Urinary bladder (tissue), 3 donors: ENCODE measurements at regions not wholly inside any gene's neighbourhood (a gene's known extent, or its start where the extent isn't known, plus 50 kb on each side); places are given as distances from the start of the nearest gene placed in this dataset.

Source experiments
- DNase-seq: peaks from one replicate; pipeline ENCODE4 v3.0.0-alpha.2; 2015; ENCODE audit errors: extremely low spot score
- H3K27ac ChIP-seq: one replicate; pipeline ENCODE4 v1.5.1; 2013; ENCODE audit warnings: low read depth, mild to moderate bottlenecking, moderate library complexity
- H3K36me3 ChIP-seq: one replicate; pipeline ENCODE4 v1.6.1; 2013; ENCODE audit warnings: mild to moderate bottlenecking, moderate library complexity; ENCODE audit not compliant: insufficient read depth
- H3K4me1 ChIP-seq: one replicate; pipeline ENCODE4 v1.6.1; 2013; ENCODE audit warnings: mild to moderate bottlenecking, moderate library complexity; ENCODE audit not compliant: insufficient read depth
- H3K4me3 ChIP-seq: one replicate; pipeline ENCODE4 v1.5.1; 2013; ENCODE audit warnings: low read depth, low read length
- WGBS: extraction: QIAGEN DNeasy Blood & Tissue Kit; methylation state at CpG from one replicate; pipeline ENCODE4 v1.1.7; 2013; 5-methylcytosine and 5-hydroxymethylcytosine counted together
- donor health status: healthy with polysubstance abuse.
- donor health status: healthy.

- H3K27ac ChIP-seq: no peak overlapping the region
- no peaks in the 10 kb centered on the region for H3K36me3 ChIP-seq
- H3K4me3 ChIP-seq: no peak overlapping the region
- WGBS: 75% methylated on average over 2 of the region's 2 CpGs
- H3K4me1 ChIP-seq: no peaks in the 10 kb centered on the region
- DNase-seq: no peak
Measured at GRCh38 chr5:54754878-54755277, 230.5 kb downstream of the ESM1 start.

- 92% methylated on average over 7 of the region's 7 CpGs for WGBS
- Histone ChIP-seq H3K4me1 (no peaks in the 10 kb centered on the region), H3K4me3 (no peak overlapping the region), H3K27ac (no peak overlapping the region), H3K36me3 (no peaks in the 10 kb centered on the region)
- no peak for DNase-seq
Measured at GRCh38 chr5:54754420-54754819, 231.0 kb downstream of the ESM1 start.

GRCh38 chr5:54753753-54754152 lies 231.6 kb downstream of the ESM1 start:
- H3K4me1 ChIP-seq: no peaks in the 10 kb centered on the region
- H3K4me3 ChIP-seq: no peak overlapping the region
- no peaks in the 10 kb centered on the region for H3K36me3 ChIP-seq
- WGBS: 98% methylated on average over 1 of the region's 1 CpG
- no peak for DNase-seq
- no peak overlapping the region for H3K27ac ChIP-seq

- Histone ChIP-seq H3K36me3 (no peaks in the 10 kb centered on the region), H3K4me1 (no peaks in the 10 kb centered on the region), H3K27ac (no peak overlapping the region), H3K4me3 (no peak overlapping the region)
- whole genome bisulfite sequencing: 55% methylated on average over 4 of the region's 4 CpGs
- DNase-seq: no peak
Measured at GRCh38 chr5:54753034-54753433, 232.4 kb downstream of the ESM1 start.

- no peak overlapping the region for H3K27ac ChIP-seq
- no peaks in the 10 kb centered on the region for H3K4me1 ChIP-seq
- DNase-seq: no peak
- no peak overlapping the region for H3K4me3 ChIP-seq
- 89% methylated on average over 4 of the region's 4 CpGs for WGBS
- no peaks in the 10 kb centered on the region for H3K36me3 ChIP-seq
Measured at GRCh38 chr5:54748527-54748926, 231.0 kb downstream of the SNX18 start.

GRCh38 chr5:54746777-54747398 lies 229.3 kb downstream of the SNX18 start:
- Histone ChIP-seq H3K4me3 (no peak overlapping the region), H3K4me1 (no peaks in the 10 kb centered on the region), H3K27ac (no peak overlapping the region), H3K36me3 (no peaks in the 10 kb centered on the region)
- 95% methylated on average over 10 of the region's 10 CpGs for WGBS
- no peak for DNase-seq

- Histone ChIP-seq H3K36me3 (no peaks in the 10 kb centered on the region), H3K27ac (no peak overlapping the region), H3K4me1 (no peaks in the 10 kb centered on the region), H3K4me3 (no peak overlapping the region)
- no peak for DNase-seq
- WGBS: 91% methylated on average over 8 of the region's 8 CpGs
Measured at GRCh38 chr5:54746346-54746745, 228.8 kb downstream of the SNX18 start.

GRCh38 chr5:54745599-54745998 lies 228.0 kb downstream of the SNX18 start:
- no peak overlapping the region for H3K27ac ChIP-seq
- no peaks in the 10 kb centered on the region for H3K4me1 ChIP-seq
- H3K36me3 ChIP-seq: no peaks in the 10 kb centered on the region
- DNase-seq: no peak
- 79% methylated on average over 5 of the region's 5 CpGs for WGBS
- H3K4me3 ChIP-seq: no peak overlapping the region

- WGBS: 64% methylated on average over 8 of the region's 8 CpGs
- Histone ChIP-seq H3K36me3 (no peaks in the 10 kb centered on the region), H3K4me3 (no peak overlapping the region), H3K27ac (peak overlapping the region; percentile 68), H3K4me1 (no peaks in the 10 kb centered on the region)
- DNase-seq: peak; percentile 66
Measured at GRCh38 chr5:54743997-54744788, 226.6 kb downstream of the SNX18 start.

DNA sequence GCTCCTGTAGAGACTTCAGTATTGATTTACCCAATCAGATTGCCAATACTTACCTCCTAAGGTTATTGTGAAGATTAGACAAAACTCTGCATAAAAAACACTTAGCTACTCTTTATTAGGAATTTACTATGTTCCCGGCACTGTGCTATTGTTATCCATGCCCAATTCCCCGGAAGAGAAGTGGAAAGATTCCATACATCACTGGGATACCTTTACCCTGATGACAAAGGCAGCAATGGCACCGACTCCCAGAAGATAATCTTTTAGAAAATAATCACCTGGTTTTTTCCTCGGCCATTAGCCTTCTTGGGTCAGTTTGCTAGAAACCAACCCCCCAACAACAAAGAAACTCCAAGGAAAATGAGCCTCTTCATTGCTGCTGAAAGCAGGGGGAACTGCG lies 226.0 kb downstream of the SNX18 start:
- DNase-seq: no peak
- H3K27ac ChIP-seq: peak overlapping the region; percentile 68
- H3K36me3 ChIP-seq: no peaks in the 10 kb centered on the region
- no peaks in the 10 kb centered on the region for H3K4me1 ChIP-seq
- H3K4me3 ChIP-seq: no peak overlapping the region
- WGBS: 81% methylated on average over 5 of the region's 5 CpGs

- DNase-seq: no peak
- WGBS: 56% methylated on average over 7 of the region's 7 CpGs
- Histone ChIP-seq H3K4me1 (no peaks in the 10 kb centered on the region), H3K4me3 (no peak overlapping the region), H3K27ac (no peak overlapping the region), H3K36me3 (no peaks in the 10 kb centered on the region)
Measured at GRCh38 chr5:54742417-54742891, 224.9 kb downstream of the SNX18 start.

- Histone ChIP-seq H3K36me3 (no peaks in the 10 kb centered on the region), H3K4me1 (no peaks in the 10 kb centered on the region), H3K27ac (no peak overlapping the region), H3K4me3 (no peak overlapping the region)
- 95% methylated on average over 6 of the region's 6 CpGs for WGBS
- no peak for DNase-seq
Measured at GRCh38 chr5:54741711-54742110, 224.2 kb downstream of the SNX18 start.

DNA sequence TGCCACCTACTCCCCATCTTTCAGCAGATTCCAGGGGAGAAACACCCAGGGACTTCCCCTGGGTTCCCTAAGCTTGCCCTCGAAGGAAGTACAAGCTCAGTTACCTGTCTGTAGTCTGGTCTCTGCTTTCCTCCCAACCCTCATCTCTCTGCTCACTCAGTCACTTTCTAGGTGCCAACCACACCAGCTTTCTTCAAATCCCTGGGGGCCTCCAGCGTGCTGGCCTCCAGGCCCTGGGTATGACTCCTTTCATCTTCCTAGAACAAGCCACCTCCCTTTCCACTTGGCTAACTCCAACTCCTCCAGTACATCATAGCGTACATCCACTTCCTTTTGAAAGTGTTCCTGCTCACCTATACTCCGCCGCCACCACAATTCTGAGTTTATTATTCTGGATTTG lies 222.6 kb downstream of the SNX18 start:
- H3K27ac ChIP-seq: no peak overlapping the region
- no peak overlapping the region for H3K4me3 ChIP-seq
- no peaks in the 10 kb centered on the region for H3K4me1 ChIP-seq
- H3K36me3 ChIP-seq: no peaks in the 10 kb centered on the region
- no peak for DNase-seq
- 95% methylated on average over 5 of the region's 5 CpGs for WGBS

DNA sequence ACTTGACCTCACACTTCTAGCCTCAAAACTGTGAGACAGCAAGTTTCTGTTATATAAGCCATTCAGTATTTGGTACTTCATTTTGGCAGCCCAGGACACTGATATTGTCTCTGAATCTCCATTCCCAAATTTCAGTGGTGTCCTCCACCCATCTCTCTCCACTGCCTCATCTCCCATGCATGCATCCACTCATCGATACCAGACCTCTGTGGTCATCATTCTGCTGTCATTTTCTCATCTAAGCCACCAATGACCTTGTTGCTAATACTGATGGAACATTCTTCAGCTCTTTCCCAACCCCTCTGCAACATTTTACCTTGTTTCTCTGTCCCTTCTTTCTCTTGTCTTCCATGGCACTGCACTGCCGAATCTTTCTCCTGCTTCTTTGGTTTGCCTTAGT lies 221.8 kb downstream of the SNX18 start:
- no peak for DNase-seq
- Histone ChIP-seq H3K36me3 (no peaks in the 10 kb centered on the region), H3K4me3 (no peak overlapping the region), H3K27ac (no peak overlapping the region), H3K4me1 (no peaks in the 10 kb centered on the region)
- WGBS: 96% methylated on average over 2 of the region's 2 CpGs
